NB4 (cell line): ENCODE measurements at regions not wholly inside any gene's neighbourhood (a gene's known extent, or its start where the extent isn't known, plus 50 kb on each side); places are given as distances from the start of the nearest gene placed in this dataset.

Source experiments
- CTCF ChIP-seq: IDR thresholded peaks from one replicate; pipeline ENCODE4 v1.5.1; 2012; ENCODE audit warnings: low read depth, low read length
- MAX ChIP-seq: IDR thresholded peaks from 2 replicates; pipeline ENCODE4 v1.6.1; 2011; ENCODE audit warnings: low read depth, low read length
- MYC ChIP-seq: IDR thresholded peaks from 2 replicates; pipeline ENCODE4 v1.6.1; 2011; ENCODE audit warnings: low read depth, low read length
- POLR2A ChIP-seq: IDR thresholded peaks from 2 replicates; pipeline ENCODE4 v1.6.1; 2011; ENCODE audit warnings: mild to moderate bottlenecking; ENCODE audit not compliant: insufficient read length; ENCODE audit errors: extremely low read depth

- TF ChIP-seq CTCF, result no peak
- no peak for TF ChIP-seq POLR2A
- TF ChIP-seq MYC, result no peak
- no peak for TF ChIP-seq MAX
Measured at GRCh38 chr13:88176231-88176630, 505.1 kb downstream of the SLITRK5 start.
